ENCODE measurements at regions not wholly inside any gene's neighbourhood (a gene's known extent, or its start where the extent isn't known, plus 50 kb on each side); places are given as distances from the start of the nearest gene placed in this dataset.

DNA sequence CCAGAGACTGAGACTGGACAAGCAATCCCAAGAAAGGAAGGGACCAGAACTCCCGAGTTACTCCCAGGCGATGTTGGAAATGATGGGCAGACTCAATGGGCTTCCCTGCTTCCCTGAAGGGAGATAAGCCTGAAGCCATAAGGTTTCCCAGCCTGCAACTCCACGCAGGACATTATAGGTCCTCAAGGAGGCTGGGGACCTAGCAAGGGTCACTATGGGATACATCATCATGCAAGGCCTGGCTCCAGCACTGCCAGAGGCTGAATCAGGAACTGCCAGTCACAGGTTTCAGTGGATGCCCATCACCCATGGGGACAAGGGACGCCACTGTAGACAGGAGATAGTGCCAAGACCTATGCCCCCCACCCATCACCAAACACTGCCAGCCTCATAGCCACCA lies 338.7 kb downstream of the IRS2 start:
- TF ChIP-seq, protein P1, sequence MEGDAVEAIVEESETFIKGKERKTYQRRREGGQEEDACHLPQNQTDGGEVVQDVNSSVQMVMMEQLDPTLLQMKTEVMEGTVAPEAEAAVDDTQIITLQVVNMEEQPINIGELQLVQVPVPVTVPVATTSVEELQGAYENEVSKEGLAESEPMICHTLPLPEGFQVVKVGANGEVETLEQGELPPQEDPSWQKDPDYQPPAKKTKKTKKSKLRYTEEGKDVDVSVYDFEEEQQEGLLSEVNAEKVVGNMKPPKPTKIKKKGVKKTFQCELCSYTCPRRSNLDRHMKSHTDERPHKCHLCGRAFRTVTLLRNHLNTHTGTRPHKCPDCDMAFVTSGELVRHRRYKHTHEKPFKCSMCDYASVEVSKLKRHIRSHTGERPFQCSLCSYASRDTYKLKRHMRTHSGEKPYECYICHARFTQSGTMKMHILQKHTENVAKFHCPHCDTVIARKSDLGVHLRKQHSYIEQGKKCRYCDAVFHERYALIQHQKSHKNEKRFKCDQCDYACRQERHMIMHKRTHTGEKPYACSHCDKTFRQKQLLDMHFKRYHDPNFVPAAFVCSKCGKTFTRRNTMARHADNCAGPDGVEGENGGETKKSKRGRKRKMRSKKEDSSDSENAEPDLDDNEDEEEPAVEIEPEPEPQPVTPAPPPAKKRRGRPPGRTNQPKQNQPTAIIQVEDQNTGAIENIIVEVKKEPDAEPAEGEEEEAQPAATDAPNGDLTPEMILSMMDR (conservative IDR thresholded peaks at IDR 0.05; ENCODE audit: low read depth, low read length) = no peak
- TF ChIP-seq CEBPB (IDR thresholded peaks at IDR 0.05; ENCODE audit: low read depth, low read length) (no peak), POLR2A (IDR thresholded peaks at IDR 0.05; ENCODE audit: low read depth, low read length) (no peak), MAZ (IDR thresholded peaks at IDR 0.05; ENCODE audit: borderline replicate concordance, low read depth, low read length) (no peak), RCOR1 (IDR thresholded peaks at IDR 0.05; ENCODE audit: insufficient replicate concordance, low read length) (no peak), MXI1 (IDR thresholded peaks at IDR 0.05; ENCODE audit: borderline replicate concordance, low read depth, low read length) (no peak), RAD21 (IDR thresholded peaks at IDR 0.05; ENCODE audit: low read length) (no peak), RFX5 (IDR thresholded peaks at IDR 0.05; ENCODE audit: low read depth, low read length) (no peak), FOS (IDR thresholded peaks at IDR 0.05; ENCODE audit: low read depth, low read length) (no peak), SMC3 (IDR thresholded peaks at IDR 0.05; ENCODE audit: low read depth, low read length) (no peak)
- TF ChIP-seq, protein P2, sequence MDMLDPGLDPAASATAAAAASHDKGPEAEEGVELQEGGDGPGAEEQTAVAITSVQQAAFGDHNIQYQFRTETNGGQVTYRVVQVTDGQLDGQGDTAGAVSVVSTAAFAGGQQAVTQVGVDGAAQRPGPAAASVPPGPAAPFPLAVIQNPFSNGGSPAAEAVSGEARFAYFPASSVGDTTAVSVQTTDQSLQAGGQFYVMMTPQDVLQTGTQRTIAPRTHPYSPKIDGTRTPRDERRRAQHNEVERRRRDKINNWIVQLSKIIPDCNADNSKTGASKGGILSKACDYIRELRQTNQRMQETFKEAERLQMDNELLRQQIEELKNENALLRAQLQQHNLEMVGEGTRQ (IDR thresholded peaks at IDR 0.05; ENCODE audit: low read depth, low read length) = no peak

All from IMR-90 (cell line).